Endothelial cell of umbilical vein (primary cell): ENCODE measurements at regions not wholly inside any gene's neighbourhood (a gene's known extent, or its start where the extent isn't known, plus 50 kb on each side); places are given as distances from the start of the nearest gene placed in this dataset.

Experiments
- BruUV-seq: library from RNA; stranded (reverse); fragments of 400-500 nt; replicated peaks from 2 replicates; lab custom pipeline; 2021; lab: Mats Ljungman, UMichigan
- CTCF ChIA-PET: fragments of 300-600, 350-600 bp; sonication (Branson Sonifier 250); formaldehyde crosslinking; loops from one replicate; lab custom pipeline; 2021; ENCODE audit warnings: antibody characterized with exemption, inconsistent platforms; lab: Charles Lee
- POLR2A ChIA-PET: fragments of 300-600, 350-600 bp; sonication (Branson Sonifier 250); formaldehyde crosslinking; loops from one replicate; lab custom pipeline; 2021; ENCODE audit warnings: antibody characterized with exemption, inconsistent platforms; lab: Charles Lee
- DNase-seq: peaks from one replicate; pipeline ENCODE4 v3.0.0-alpha.2; 2011; ENCODE audit warnings: low read depth, low spot score
- FAIRE-seq: peaks from 2 replicates; lab custom pipeline; 2011; peaks lifted over from hg19 to GRCh38; lab: Jason Lieb, UNC
- H2AFZ ChIP-seq: 2 replicates; pipeline ENCODE4 v1.6.0; 2012; ENCODE audit warnings: low read depth, low read length, control low read depth, inconsistent platforms
- H3K27ac ChIP-seq: 2 replicates; pipeline ENCODE4 v1.5.1; 2011; ENCODE audit warnings: low read depth, mild to moderate bottlenecking, control low read depth, low read length, moderate library complexity; ENCODE audit not compliant: insufficient read depth
- H3K27me3 ChIP-seq, 2 experiments: 2 replicates each; pipeline versions ENCODE4 v1.6.0 to v1.6.1; 2011; ENCODE audit warnings: low read length in 2 of 2, mixed read lengths in 1 of 2; ENCODE audit not compliant: control insufficient read depth in 2 of 2, insufficient read depth in 2 of 2
- H3K36me3 ChIP-seq, 2 experiments: 2 replicates in 1 of 2; 3 replicates in 1 of 2; pipeline ENCODE4 v1.5.1; 2011; ENCODE audit warnings: low read length in 2 of 2, mild to moderate bottlenecking in 1 of 2, moderate library complexity in 1 of 2; ENCODE audit not compliant: control insufficient read depth in 2 of 2, insufficient read depth in 2 of 2; ENCODE audit errors: extremely low read depth in 1 of 2
- H3K4me1 ChIP-seq: 3 replicates; pipeline ENCODE4 v1.5.1; 2011; ENCODE audit warnings: mild to moderate bottlenecking, low read length; ENCODE audit not compliant: control insufficient read depth, insufficient read depth; ENCODE audit errors: extremely low read depth
- H3K4me2 ChIP-seq: 2 replicates; pipeline ENCODE4 v1.6.1; 2011; ENCODE audit warnings: low read length, control low read depth, mixed read lengths; ENCODE audit not compliant: insufficient read depth
- H3K4me3 ChIP-seq, 3 experiments: fragments of 200-600 bp in 1 of 3; sonication (generic), shearing (Covaris generic) in 1 of 3; replicated peaks in 1 of 3; 2 replicates each; pipeline ENCODE4 v1.5.1; 2011 to 2016; ENCODE audit warnings: control low read depth in 3 of 3, low read length in 3 of 3, mild to moderate bottlenecking in 2 of 3, inconsistent platforms in 1 of 3, low read depth in 1 of 3, moderate library complexity in 1 of 3; ENCODE audit not compliant: insufficient read depth in 1 of 3
- H3K79me2 ChIP-seq: 2 replicates; pipeline ENCODE4 v1.6.0; 2012; ENCODE audit warnings: low read length, inconsistent platforms; ENCODE audit not compliant: control insufficient read depth, insufficient read depth
- H3K9ac ChIP-seq: replicated peaks from 2 replicates; pipeline ENCODE3; 2011; ENCODE audit warnings: low read length, control low read depth; ENCODE audit not compliant: insufficient read depth; ENCODE audit errors: extremely low read depth
- H3K9me1 ChIP-seq: replicated peaks from 3 replicates; pipeline ENCODE4 v1.6.0; 2011; ENCODE audit warnings: mild to moderate bottlenecking, low read length; ENCODE audit not compliant: control insufficient read depth, insufficient read depth; ENCODE audit errors: extremely low read depth
- H3K9me3 ChIP-seq: replicated peaks from 2 replicates; pipeline ENCODE4 v1.5.1; 2012; ENCODE audit warnings: low read length, inconsistent platforms; ENCODE audit not compliant: control insufficient read depth, insufficient read depth
- H4K20me1 ChIP-seq: replicated peaks from 2 replicates; pipeline ENCODE3; 2011; ENCODE audit warnings: mild to moderate bottlenecking, low read length; ENCODE audit not compliant: control insufficient read depth, insufficient read depth; ENCODE audit errors: extremely low read depth
- GATA2 ChIP-seq: IDR thresholded peaks from 2 replicates; pipeline ENCODE4 v1.7.0; 2011; ENCODE audit warnings: low read depth, mild to moderate bottlenecking, moderate library complexity, mixed read lengths, low read length; ENCODE audit not compliant: insufficient read length, insufficient read depth
- POLR2A ChIP-seq: IDR thresholded peaks from 2 replicates; pipeline ENCODE4 v1.6.1; 2012; ENCODE audit warnings: low read depth, mild to moderate bottlenecking, control low read depth, low read length
- POLR2AphosphoS5 ChIP-seq: IDR thresholded peaks from 2 replicates; pipeline ENCODE4 v1.6.1; 2012; ENCODE audit warnings: low read depth, mild to moderate bottlenecking, control low read depth, low read length, moderate library complexity; ENCODE audit not compliant: insufficient read depth
- dilution Hi-C: fragments of 300-500 bp; cut with MboI; formaldehyde crosslinking; loops from one replicate; pipeline ENCODE4 v1.15.0; 2019; ENCODE audit warnings: low sequenced_read_pairs; ENCODE audit not compliant: extremely low pct_ligation_motif_present
- intact Hi-C: fragments of 100-400 bp; cut with micrococcal nuclease; formaldehyde crosslinking; loops from one replicate; pipeline ENCODE4 v1.10.0; 2022
- TF ChIP-seq, protein P1 (sequence below), 2 donors: IDR thresholded peaks; 1 replicate in 1 of 2; 2 replicates in 1 of 2; pipeline ENCODE4 v1.5.1; 2011; ENCODE audit warnings: low read length in 2 of 2, mild to moderate bottlenecking in 2 of 2, moderate library complexity in 2 of 2, control low read depth in 1 of 2, inconsistent platforms in 1 of 2, low read depth in 1 of 2; ENCODE audit not compliant: insufficient read depth in 1 of 2; ENCODE audit errors: extremely low read depth in 1 of 2
- TF ChIP-seq, protein P2 (sequence below): IDR thresholded peaks from 2 replicates; pipeline ENCODE4 v1.6.1; 2011; ENCODE audit not compliant: insufficient read depth, insufficient read length

DNA sequence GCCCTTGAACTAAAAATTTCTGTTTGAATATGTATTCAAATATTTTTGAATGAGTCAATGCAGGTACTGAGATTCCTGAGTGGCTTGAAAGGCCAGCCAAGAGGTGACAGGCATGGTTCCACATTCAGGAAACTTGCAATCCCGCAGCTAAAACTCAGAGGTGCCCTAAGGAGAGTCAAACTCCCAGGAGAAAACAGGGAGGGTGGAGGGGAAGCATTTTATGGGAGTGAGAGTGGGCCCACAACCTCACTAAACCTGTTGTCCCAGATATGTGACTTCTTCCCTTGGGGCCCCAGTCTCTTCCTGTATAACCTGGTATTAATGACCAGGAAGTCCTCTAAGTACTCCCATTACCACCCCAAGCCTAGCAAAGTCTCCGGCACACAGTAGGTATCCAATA is 189.6 kb downstream of the PLPP3 start:
- no peak overlapping the region for H2AFZ ChIP-seq
- ChIA-PET CTCF (interaction anchor here (1.1 kb wide), 1 partner anchor 688 kb away, joined by 3 read pairs; no protein-coding TSS in a partner anchor), POLR2A (no interaction called here)
- no TSS peak for BruUV-seq
- TF ChIP-seq POLR2A: no peak
- TF ChIP-seq, protein P1, sequence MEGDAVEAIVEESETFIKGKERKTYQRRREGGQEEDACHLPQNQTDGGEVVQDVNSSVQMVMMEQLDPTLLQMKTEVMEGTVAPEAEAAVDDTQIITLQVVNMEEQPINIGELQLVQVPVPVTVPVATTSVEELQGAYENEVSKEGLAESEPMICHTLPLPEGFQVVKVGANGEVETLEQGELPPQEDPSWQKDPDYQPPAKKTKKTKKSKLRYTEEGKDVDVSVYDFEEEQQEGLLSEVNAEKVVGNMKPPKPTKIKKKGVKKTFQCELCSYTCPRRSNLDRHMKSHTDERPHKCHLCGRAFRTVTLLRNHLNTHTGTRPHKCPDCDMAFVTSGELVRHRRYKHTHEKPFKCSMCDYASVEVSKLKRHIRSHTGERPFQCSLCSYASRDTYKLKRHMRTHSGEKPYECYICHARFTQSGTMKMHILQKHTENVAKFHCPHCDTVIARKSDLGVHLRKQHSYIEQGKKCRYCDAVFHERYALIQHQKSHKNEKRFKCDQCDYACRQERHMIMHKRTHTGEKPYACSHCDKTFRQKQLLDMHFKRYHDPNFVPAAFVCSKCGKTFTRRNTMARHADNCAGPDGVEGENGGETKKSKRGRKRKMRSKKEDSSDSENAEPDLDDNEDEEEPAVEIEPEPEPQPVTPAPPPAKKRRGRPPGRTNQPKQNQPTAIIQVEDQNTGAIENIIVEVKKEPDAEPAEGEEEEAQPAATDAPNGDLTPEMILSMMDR (IDR thresholded peaks at IDR 0.05; ENCODE audit: extremely low read depth in 1 of 2, insufficient read depth in 1 of 2, low read depth in 1 of 2, low read length in 2 of 2): no peak
- no peak for TF ChIP-seq POLR2AphosphoS5
- TF ChIP-seq, protein P2, sequence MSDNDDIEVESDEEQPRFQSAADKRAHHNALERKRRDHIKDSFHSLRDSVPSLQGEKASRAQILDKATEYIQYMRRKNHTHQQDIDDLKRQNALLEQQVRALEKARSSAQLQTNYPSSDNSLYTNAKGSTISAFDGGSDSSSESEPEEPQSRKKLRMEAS: no peak
- TF ChIP-seq GATA2: no peak
- no peaks in the 10 kb centered on the region for H3K9me1 ChIP-seq
- intact Hi-C loops (no loop called here), dilution Hi-C loops (no loop called here)
- H3K27me3 ChIP-seq: no peaks in the 10 kb centered on the region
- H3K79me2 ChIP-seq: no peaks in the 10 kb centered on the region
- H3K9ac ChIP-seq: no peak overlapping the region
- no peak overlapping the region for H3K27ac ChIP-seq
- no peak overlapping the region for H3K4me2 ChIP-seq
- no peaks in the 10 kb centered on the region for H3K9me3 ChIP-seq
- DNase-seq (no peak), FAIRE-seq (no peak)
- no peak overlapping the region for H3K4me3 ChIP-seq
- H3K4me1 ChIP-seq: no peaks in the 10 kb centered on the region
- H3K36me3 ChIP-seq: no peaks in the 10 kb centered on the region
- H4K20me1 ChIP-seq: no peaks in the 10 kb centered on the region
